GM23338 (cell line): ENCODE measurements at regions not wholly inside any gene's neighbourhood (a gene's known extent, or its start where the extent isn't known, plus 50 kb on each side); places are given as distances from the start of the nearest gene placed in this dataset.

Source experiments
- CREB1 ChIP-seq: fragments of 250-450 bp; sonication (Bioruptor Pico); IDR thresholded peaks from 2 replicates; pipeline ENCODE4 v1.5.0; 2020; ENCODE audit warnings: low read depth, mild to moderate bottlenecking, moderate library complexity
- CTCF ChIP-seq, 2 experiments: fragments of 200-600 bp in 1 of 2; sonication (generic) in 1 of 2; conservative IDR thresholded peaks; 2 replicates each; pipeline versions ENCODE4 v1.5.1 to v1.6.1; 2016 to 2017; ENCODE audit warnings: antibody characterized with exemption in 2 of 2, low read depth in 2 of 2, mild to moderate bottlenecking in 2 of 2, moderate library complexity in 1 of 2
- EZH2 ChIP-seq: fragments of 200-600 bp; sonication (generic); IDR thresholded peaks from one replicate; pipeline ENCODE4 v1.8.0; 2017; ENCODE audit warnings: antibody characterized with exemption, mild to moderate bottlenecking, low read depth; ENCODE audit not compliant: unreplicated experiment
- EZH2phosphoT487 ChIP-seq: fragments of 200-600 bp; sonication (generic); IDR thresholded peaks from one replicate; pipeline ENCODE4 v1.8.1; 2018; ENCODE audit warnings: antibody characterized with exemption; ENCODE audit not compliant: unreplicated experiment
- POLR2AphosphoS5 ChIP-seq: IDR thresholded peaks from 2 replicates; pipeline ENCODE4 v1.6.1; 2016; ENCODE audit warnings: antibody characterized with exemption, low read depth
- REST ChIP-seq: IDR thresholded peaks from one replicate; pipeline ENCODE4 v1.6.1; 2018; ENCODE audit warnings: antibody characterized with exemption; ENCODE audit not compliant: unreplicated experiment
- STAT1 ChIP-seq: IDR thresholded peaks from one replicate; pipeline ENCODE4 v1.6.1; 2016; ENCODE audit warnings: antibody characterized with exemption; ENCODE audit not compliant: unreplicated experiment
- ZNF462 ChIP-seq: fragments of 250-450 bp; sonication (Bioruptor Pico); IDR thresholded peaks from 2 replicates; pipeline ENCODE4 v1.5.0; 2020; ENCODE audit warnings: mild to moderate bottlenecking, moderate library complexity

GRCh38 chr1:98420376-98421084, 241.0 kb upstream of the SNX7 start:
- TF ChIP-seq POLR2AphosphoS5: no peak
- no peak for TF ChIP-seq EZH2
- TF ChIP-seq REST: no peak
- no peak for TF ChIP-seq CTCF (conservative IDR thresholded peaks at IDR 0.05; ENCODE audit: low read depth in 2 of 2)
- no peak for TF ChIP-seq STAT1
- TF ChIP-seq EZH2phosphoT487: no peak
- no peak for TF ChIP-seq ZNF462 (CRISPR knock-in tag)
- no peak for TF ChIP-seq CREB1
